ENCODE measurements at regions not wholly inside any gene's neighbourhood (a gene's known extent, or its start where the extent isn't known, plus 50 kb on each side); places are given as distances from the start of the nearest gene placed in this dataset.
A peak's percentile ranks its signal among the peaks of the same experiment; 100 is the strongest.
"Not testable (repeated sequence)": the region's sequence is repeated elsewhere in the genome, so short reads cannot be mapped to it uniquely, and the experiment has no call there.

- H3K4me3 ChIP-seq (ENCODE audit: low read depth, low read length) = no peak overlapping the region
- TF ChIP-seq CTCF (IDR thresholded peaks at IDR 0.05; ENCODE audit: borderline replicate concordance, insufficient read depth, low read depth, low read length) = no peak
These were observed 220.3 kb downstream of the STK31 start for GRCh38 chr7:23930312-23930711.

- no peak overlapping the region for H3K4me3 ChIP-seq (ENCODE audit: low read depth, low read length)
- TF ChIP-seq CTCF (IDR thresholded peaks at IDR 0.05; ENCODE audit: borderline replicate concordance, insufficient read depth, low read depth, low read length) = no peak
These were observed 221.6 kb downstream of the STK31 start for GRCh38 chr7:23931633-23932032.

GRCh38 chr7:23938215-23938614, 228.2 kb downstream of the STK31 start:
- TF ChIP-seq CTCF (IDR thresholded peaks at IDR 0.05; ENCODE audit: borderline replicate concordance, insufficient read depth, low read depth, low read length) = no peak
- H3K4me3 ChIP-seq (ENCODE audit: low read depth, low read length) = no peak overlapping the region

- no peak overlapping the region for H3K4me3 ChIP-seq (ENCODE audit: low read depth, low read length)
- TF ChIP-seq CTCF (IDR thresholded peaks at IDR 0.05; ENCODE audit: borderline replicate concordance, insufficient read depth, low read depth, low read length) = peak; percentile 63; the same call in 1 of the 2 replicates
These were observed 229.0 kb downstream of the STK31 start for GRCh38 chr7:23938937-23939552.

GRCh38 chr7:23939747-23940146, 229.7 kb downstream of the STK31 start:
- H3K4me3 ChIP-seq (ENCODE audit: low read depth, low read length) = not testable (repeated sequence)

- no peak for TF ChIP-seq CTCF (IDR thresholded peaks at IDR 0.05; ENCODE audit: borderline replicate concordance, insufficient read depth, low read depth, low read length)
- no peak overlapping the region for H3K4me3 ChIP-seq (ENCODE audit: low read depth, low read length)
These were observed 231.5 kb downstream of the STK31 start for GRCh38 chr7:23941551-23941950.

- H3K4me3 ChIP-seq (ENCODE audit: low read depth, low read length) = no peak overlapping the region
- no peak for TF ChIP-seq CTCF (IDR thresholded peaks at IDR 0.05; ENCODE audit: borderline replicate concordance, insufficient read depth, low read depth, low read length)
These were observed 232.0 kb downstream of the STK31 start for GRCh38 chr7:23942032-23942431.

- no peak overlapping the region for H3K4me3 ChIP-seq (ENCODE audit: low read depth, low read length)
These were observed 234.1 kb downstream of the STK31 start for GRCh38 chr7:23944131-23944530.

More at GRCh38 chr7:23944131-23944530, 234.1 kb downstream of the STK31 start:
- TF ChIP-seq CTCF (IDR thresholded peaks at IDR 0.05; ENCODE audit: borderline replicate concordance, insufficient read depth, low read depth, low read length) = no peak
